GM21526 (cell line): ENCODE measurements at regions not wholly inside any gene's neighbourhood (a gene's known extent, or its start where the extent isn't known, plus 50 kb on each side); places are given as distances from the start of the nearest gene placed in this dataset.
"Not testable (repeated sequence)": the region's sequence is repeated elsewhere in the genome, so short reads cannot be mapped to it uniquely, and the experiment has no call there.

Experiments used
- ATAC-seq: cut with Tn5 transposase; IDR thresholded peaks from one replicate; pipeline ENCODE4 v1.9.1; 2021; ENCODE audit warnings: moderate library complexity; ENCODE audit not compliant: unreplicated experiment, low FRiP score

- no peak for ATAC-seq
These were observed 397.4 kb downstream of the OTOL1 start for GRCh38 chr3:161893972-161894371.

DNA sequence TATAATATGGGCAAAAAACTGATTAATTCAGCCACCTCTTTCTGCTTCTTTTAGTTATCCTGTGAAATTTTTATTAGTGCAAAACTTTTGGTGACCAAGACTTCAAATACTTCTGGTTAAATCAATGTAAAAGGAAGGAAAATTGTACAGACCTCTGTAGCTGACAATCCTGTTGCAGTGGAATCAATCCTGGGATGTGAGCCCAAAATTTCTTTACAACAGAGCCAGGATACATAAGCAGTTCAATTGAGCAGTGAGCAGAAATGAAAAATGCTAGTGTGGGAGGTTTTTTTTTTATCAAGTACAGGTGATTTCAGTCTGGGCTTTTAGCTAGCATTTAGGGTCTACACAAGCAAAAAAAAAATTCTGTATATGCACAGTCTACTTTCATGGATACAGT, 398.0 kb downstream of the OTOL1 start:
- ATAC-seq: no peak

DNA sequence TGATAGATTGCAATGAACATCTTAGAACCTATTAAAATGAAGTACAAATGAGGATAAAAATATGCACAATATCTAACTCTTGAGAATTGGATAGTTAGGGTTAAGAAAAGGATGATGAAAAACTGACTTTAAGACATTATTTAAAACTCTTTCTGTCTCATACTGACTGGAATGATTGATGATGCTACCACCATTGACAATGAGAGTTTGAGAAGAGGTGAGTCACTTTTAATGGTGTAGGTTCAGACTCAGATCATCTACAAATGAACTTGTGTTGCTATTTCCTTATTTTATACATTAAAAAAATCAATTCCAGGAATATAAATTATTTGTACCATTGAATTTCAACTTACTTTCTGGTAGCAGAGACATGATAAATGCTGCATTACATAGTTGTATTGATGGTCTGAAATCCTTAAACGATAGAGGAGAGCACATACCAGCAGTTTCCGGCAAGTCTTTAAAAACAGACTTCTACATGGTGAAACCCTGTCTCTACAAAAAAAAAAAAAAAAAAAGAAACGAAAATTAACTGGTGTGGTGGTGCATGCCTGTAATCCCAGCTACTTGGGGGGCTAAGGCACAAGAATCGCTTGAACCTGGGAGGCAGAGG, 409.0 kb downstream of the OTOL1 start:
- no peak for ATAC-seq

GRCh38 chr3:161913786-161914389, 417.3 kb downstream of the OTOL1 start:
- no peak for ATAC-seq

- ATAC-seq: no peak
These were observed 418.3 kb downstream of the OTOL1 start for GRCh38 chr3:161914703-161915417.

DNA sequence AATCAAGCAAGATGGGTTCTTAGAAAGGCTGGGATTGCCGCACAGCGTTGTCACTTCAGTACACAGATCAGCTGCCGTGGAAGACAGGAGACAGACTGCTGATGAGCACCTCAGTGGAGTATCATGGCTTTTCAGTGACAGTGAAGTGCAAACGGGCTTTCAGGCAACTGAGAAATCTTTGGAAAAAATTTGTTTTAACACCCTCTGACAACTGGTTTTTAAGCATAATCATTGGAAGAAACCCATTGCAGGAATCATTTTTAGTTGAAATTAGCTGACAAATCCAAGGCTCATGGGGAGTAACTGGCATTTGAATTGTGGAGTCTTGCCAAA, 418.8 kb downstream of the OTOL1 start:
- ATAC-seq: no peak

- no peak for ATAC-seq
These were observed 423.6 kb downstream of the OTOL1 start for GRCh38 chr3:161920196-161920595.

GRCh38 chr3:161925749-161926360, 429.2 kb downstream of the OTOL1 start:
- no peak for ATAC-seq

DNA sequence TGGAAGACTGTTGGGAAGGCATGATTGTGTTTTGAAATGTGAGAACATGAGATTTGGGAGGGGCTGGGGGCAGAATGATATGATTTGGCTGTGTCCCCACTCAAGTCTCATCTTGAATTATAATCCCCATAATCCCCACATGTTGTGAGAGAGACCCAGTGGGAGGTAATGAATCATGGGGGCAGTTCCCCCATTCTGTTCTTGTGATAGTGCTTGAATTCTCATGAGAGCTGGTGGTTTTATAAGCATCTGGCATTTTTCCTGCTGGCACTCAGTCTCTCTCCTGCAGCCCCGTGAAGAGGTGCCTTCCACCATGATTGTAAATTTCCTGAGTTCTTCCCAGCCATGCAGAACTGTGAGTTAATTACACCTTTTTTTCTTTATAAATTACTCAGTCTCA, 430.5 kb downstream of the OTOL1 start:
- ATAC-seq: no peak

DNA sequence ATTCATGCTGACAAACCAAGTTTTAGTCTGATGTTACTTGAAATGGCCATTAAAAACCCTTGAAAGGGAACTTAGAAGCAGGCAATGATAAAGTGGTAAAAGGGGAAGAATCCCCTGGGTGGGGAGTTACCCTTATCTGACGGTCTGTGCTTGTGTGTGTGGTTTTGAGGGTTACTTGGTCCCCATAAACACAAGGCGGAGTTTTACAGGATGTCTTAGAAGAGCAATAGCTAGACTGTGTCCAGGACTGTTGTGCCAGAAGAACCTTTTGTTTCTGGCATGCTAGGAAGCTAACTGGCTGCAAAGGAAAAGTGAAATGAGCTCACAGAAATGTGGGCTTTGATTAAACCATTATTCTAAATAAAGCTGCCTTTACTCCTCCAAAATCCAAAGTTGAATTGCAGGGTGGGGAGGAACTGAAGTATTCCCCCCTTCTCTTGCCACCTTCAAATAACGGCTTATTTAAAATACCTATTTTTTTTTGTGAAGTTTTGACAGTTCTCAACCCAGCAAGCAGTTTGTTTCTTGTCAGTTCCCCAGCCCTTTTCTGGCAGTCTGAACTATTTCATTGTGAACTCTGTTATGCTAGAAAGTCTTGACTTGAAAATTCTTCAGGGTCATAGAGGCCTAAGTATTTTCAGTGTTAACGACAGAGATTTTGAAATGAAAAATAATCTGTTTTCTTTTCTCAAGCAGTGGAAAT, 443.5 kb downstream of the OTOL1 start:
- no peak for ATAC-seq

DNA sequence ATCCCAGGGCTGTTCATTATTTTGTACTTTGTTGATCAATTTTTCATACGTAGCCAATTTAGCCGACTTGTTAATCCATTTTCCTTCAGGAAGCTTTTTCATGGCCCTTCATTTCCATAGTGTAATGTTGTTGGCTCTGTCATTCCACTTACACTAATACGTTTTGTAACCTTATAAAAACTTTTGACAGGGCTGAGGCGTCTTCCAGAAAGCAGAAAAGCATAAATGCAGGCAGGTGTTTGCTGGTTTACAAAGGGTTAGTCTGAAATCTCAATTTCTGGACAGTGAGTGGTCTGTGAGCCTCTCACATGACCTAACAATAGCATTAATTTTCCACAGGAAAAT, 444.0 kb downstream of the OTOL1 start:
- no peak for ATAC-seq

DNA sequence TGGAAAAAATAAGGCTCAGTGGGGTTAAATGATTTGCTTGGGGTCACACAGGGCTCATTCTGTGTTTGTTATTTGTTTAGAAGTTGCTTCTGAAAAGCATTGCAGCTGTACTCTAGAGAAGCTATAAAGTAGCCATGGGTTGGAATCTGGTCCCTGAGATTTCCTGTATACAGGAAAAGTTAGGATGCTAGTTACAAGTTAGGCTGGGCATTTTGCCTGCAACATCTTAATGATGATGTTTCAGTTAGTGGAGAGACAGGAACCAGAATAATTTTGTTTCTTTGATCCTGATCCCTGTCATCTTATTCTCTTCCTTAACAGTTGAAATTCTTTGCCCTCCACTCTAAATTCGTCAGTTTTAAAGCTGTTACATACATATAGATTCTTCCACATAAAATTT, 445.3 kb downstream of the OTOL1 start:
- ATAC-seq: no peak

- ATAC-seq: not testable (repeated sequence)
These were observed 447.3 kb downstream of the OTOL1 start for GRCh38 chr3:161943801-161944345.

DNA sequence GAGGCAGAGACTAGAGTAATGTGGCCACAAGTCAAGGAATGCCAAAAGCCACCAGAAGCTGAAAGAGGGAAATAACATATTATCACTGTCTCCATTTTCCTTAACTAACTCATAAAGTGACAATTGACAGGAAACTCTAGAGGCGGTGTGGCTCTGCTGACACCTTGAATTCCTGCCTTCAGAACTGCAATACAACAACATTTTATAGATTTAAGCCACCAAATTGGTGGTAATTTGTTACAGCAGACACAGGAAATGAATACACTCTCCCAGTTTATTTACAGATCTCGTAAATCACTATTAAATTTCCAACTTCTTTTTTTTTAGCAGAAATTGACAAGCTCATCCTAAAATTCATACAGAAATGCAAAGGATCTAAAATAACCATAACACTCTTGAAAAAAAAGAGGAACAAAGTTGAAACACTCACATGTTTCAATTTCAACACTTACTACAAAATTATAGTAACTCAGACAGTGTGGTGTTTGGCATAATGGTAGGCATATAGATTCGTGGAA, 449.9 kb downstream of the OTOL1 start:
- no peak for ATAC-seq

- no peak for ATAC-seq
These were observed 453.8 kb downstream of the OTOL1 start for GRCh38 chr3:161950318-161950868.

DNA sequence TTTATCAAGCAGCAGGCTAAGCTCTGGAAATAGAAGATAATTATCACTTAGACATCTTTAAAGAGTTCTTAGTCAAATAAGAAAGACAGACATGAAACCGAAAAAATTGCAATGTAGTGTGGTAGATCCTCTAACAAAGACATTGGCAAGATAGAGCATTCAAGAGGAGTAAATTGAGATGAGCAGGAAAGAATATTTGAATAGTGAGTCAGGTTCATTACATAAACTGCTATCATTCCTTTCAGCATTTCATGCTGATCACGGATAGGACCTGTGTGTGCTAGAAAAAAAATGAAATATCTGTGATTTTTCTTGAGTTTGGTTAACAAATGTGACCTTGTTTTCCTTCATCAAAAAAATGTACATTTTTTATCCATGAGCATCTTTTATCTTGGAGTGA, 460.9 kb downstream of the OTOL1 start:
- ATAC-seq: no peak

DNA sequence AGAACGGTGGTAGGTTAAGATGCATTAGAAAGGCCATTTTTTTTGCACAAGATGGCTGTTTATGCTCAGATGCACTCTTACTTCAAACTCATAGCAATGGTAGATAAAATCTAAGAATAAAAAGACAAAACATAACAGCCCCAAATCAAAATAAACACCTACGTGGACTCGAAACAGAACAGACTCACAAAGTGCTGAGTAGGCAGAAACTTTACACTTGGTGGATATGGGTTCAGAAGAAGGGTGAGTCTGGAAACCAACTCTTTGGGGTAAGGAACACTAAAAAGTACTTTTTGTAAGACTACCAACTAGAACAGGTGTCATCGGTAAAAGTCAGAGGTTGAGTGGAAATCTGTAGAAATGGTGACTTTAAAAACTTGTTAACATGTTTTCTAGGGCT, 468.2 kb downstream of the OTOL1 start:
- ATAC-seq: no peak

GRCh38 chr3:161969867-161970266, 473.3 kb downstream of the OTOL1 start:
- no peak for ATAC-seq

DNA sequence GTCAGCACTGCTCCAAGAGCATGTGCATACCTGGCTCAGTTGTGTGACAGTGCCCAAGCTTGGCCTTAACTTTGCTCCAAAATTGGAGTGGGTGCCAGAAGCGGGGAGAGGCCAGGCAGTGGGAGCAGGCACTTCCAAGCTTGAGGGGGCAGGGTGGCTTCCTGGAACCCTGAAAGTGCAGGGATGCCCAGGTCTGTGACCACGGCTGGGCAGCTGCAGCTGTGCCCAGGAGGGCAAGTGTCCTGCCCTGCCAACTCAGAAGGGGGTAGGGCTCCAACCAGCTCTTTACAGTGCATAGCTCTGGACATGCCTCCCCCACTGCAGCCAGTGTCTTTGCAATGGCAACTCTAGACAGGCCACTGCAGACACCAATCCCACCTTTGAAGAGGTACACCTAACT, 478.6 kb downstream of the OTOL1 start:
- ATAC-seq: no peak

GRCh38 chr3:161977063-161977462, 480.5 kb downstream of the OTOL1 start:
- ATAC-seq: no peak
